B cell (primary cell): ENCODE measurements at regions not wholly inside any gene's neighbourhood (a gene's known extent, or its start where the extent isn't known, plus 50 kb on each side); places are given as distances from the start of the nearest gene placed in this dataset.

Experiments
- EZH2 ChIP-seq: IDR thresholded peaks from 2 replicates; pipeline ENCODE4 v1.6.1; 2012; ENCODE audit warnings: borderline replicate concordance, low read depth, mild to moderate bottlenecking, moderate library complexity, low read length; ENCODE audit not compliant: insufficient read depth, poor library complexity, severe bottlenecking
- TF ChIP-seq, protein P1 (sequence below): fragments of 200-600 bp; IDR thresholded peaks from one replicate; pipeline ENCODE4 v1.8.0; 2022; ENCODE audit warnings: antibody characterized with exemption, mild to moderate bottlenecking

DNA sequence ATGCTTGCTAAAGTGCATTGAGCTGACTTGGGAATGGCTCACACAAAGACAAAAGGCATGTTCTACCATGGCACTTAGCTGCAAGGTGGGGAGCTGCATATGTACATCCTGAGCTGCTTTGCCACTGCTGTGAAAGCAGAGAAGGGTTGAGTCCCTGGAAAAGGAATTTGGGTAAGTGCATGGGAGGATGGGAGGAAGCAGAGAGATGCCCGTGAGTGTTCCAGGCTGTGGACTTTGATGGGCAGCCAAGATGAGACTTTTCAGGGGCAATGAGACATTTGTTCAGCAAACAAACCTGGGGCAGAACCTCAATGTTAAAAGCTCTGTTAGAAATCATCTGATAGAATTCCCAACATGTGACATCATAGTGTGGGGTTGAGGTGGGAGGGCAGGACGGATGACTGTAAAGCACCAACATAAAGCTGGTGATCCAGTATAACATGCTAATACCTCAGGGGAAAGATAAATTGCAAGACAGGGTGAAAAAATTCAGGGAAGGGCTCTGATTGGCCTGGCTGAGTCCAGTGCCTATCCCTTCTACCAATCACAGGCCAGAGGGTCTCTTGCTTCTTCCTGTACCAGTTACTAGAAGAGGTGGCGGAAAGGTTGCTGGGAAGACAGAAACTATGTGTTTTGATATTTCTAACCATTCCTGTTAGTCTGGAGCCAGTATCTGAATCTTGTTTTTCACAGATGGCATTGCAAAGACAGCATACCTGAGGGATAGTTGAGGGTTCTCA, 163.2 kb downstream of the UTP18 start:
- TF ChIP-seq, protein P1, sequence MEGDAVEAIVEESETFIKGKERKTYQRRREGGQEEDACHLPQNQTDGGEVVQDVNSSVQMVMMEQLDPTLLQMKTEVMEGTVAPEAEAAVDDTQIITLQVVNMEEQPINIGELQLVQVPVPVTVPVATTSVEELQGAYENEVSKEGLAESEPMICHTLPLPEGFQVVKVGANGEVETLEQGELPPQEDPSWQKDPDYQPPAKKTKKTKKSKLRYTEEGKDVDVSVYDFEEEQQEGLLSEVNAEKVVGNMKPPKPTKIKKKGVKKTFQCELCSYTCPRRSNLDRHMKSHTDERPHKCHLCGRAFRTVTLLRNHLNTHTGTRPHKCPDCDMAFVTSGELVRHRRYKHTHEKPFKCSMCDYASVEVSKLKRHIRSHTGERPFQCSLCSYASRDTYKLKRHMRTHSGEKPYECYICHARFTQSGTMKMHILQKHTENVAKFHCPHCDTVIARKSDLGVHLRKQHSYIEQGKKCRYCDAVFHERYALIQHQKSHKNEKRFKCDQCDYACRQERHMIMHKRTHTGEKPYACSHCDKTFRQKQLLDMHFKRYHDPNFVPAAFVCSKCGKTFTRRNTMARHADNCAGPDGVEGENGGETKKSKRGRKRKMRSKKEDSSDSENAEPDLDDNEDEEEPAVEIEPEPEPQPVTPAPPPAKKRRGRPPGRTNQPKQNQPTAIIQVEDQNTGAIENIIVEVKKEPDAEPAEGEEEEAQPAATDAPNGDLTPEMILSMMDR, result no peak
- TF ChIP-seq EZH2, result no peak
